GM12878 (cell line): ENCODE measurements at regions not wholly inside any gene's neighbourhood (a gene's known extent, or its start where the extent isn't known, plus 50 kb on each side); places are given as distances from the start of the nearest gene placed in this dataset.

ENCODE experiments used
- ATAC-seq: fragments of 200-7000 bp; cut with Tn5 transposase; 3 replicates; pipeline ENCODE4 v1.9.1; 2020; ENCODE audit warnings: mild to moderate bottlenecking, moderate library complexity
- BruUV-seq: library from RNA; stranded (reverse); fragments of 400-500 nt; replicated peaks from 2 replicates; lab custom pipeline; 2021; lab: Mats Ljungman, UMichigan
- CTCF ChIA-PET: fragments of 300-600 bp; sonication (Branson Sonifier 250); formaldehyde crosslinking; extraction: SDS; loops from one replicate; lab custom pipeline; 2021; ENCODE audit warnings: inconsistent platforms; lab: Yijun Ruan, JAX
- POLR2A ChIA-PET: fragments of 350-600 bp; formaldehyde crosslinking; extraction: SDS; loops from one replicate; lab custom pipeline; 2021; ENCODE audit warnings: inconsistent platforms; lab: Charles Lee
- RAD21 ChIA-PET: fragments of 300-600 bp; sonication (Branson Sonifier 250); formaldehyde crosslinking; loops from one replicate; lab custom pipeline; 2023; ENCODE audit warnings: antibody characterized with exemption; ENCODE audit not compliant: unreplicated experiment; lab: Charles Lee
- SMC1A ChIA-PET: fragments of 300-600 bp; sonication (Branson Sonifier 250); formaldehyde crosslinking; loops from one replicate; lab custom pipeline; 2023; ENCODE audit not compliant: unreplicated experiment, uncharacterized antibody; lab: Charles Lee
- DNase-seq: peaks from one replicate; pipeline ENCODE4 v3.0.0-alpha.2; 2011; ENCODE audit warnings: low read depth, low spot score
- FAIRE-seq: peaks from 3 replicates; lab custom pipeline; 2011; peaks lifted over from hg19 to GRCh38; lab: Jason Lieb, UNC
- H2AFZ ChIP-seq: 2 replicates; pipeline ENCODE4 v1.6.0; 2011; ENCODE audit warnings: low read depth, low read length, control low read depth; ENCODE audit not compliant: control insufficient read depth
- H3K27ac ChIP-seq: 2 replicates; pipeline ENCODE4 v1.5.1; 2011; ENCODE audit warnings: control low read depth; ENCODE audit not compliant: control insufficient read depth, insufficient read depth
- H3K27me3 ChIP-seq, 2 experiments: replicated peaks in 1 of 2; 2 replicates each; pipeline versions ENCODE4 v1.6.0 to v1.6.1; 2011; ENCODE audit warnings: low read length in 1 of 2; ENCODE audit not compliant: control insufficient read depth in 2 of 2, insufficient read depth in 2 of 2
- H3K36me3 ChIP-seq, 2 experiments: 2 replicates each; pipeline ENCODE4 v1.5.1; 2011; ENCODE audit warnings: low read length in 1 of 2; ENCODE audit not compliant: control insufficient read depth in 2 of 2, insufficient read depth in 2 of 2
- H3K4me1 ChIP-seq: 2 replicates; pipeline ENCODE4 v1.6.1; 2011; ENCODE audit warnings: mild to moderate bottlenecking, low read length, moderate library complexity, mixed read lengths; ENCODE audit not compliant: control insufficient read depth, insufficient read depth
- H3K4me2 ChIP-seq: 2 replicates; pipeline ENCODE4 v1.6.0; 2011; ENCODE audit warnings: control low read depth; ENCODE audit not compliant: control insufficient read depth, insufficient read depth
- H3K4me3 ChIP-seq: fragments of 200-600 bp; sonication (generic); 2 replicates; pipeline ENCODE4 v1.5.1; 2016
- H3K79me2 ChIP-seq: 2 replicates; pipeline ENCODE4 v1.6.0; 2011; ENCODE audit warnings: low read length; ENCODE audit not compliant: control insufficient read depth, insufficient read depth
- H3K9ac ChIP-seq: 2 replicates; pipeline ENCODE4 v1.8.0; 2011; ENCODE audit warnings: low read length, control low read depth, mixed read lengths; ENCODE audit not compliant: control insufficient read depth, insufficient read depth
- H3K9me3 ChIP-seq: replicated peaks from 3 replicates; pipeline ENCODE4 v1.5.1; 2011; ENCODE audit warnings: mild to moderate bottlenecking, low read length; ENCODE audit not compliant: control insufficient read depth, insufficient read depth
- H4K20me1 ChIP-seq: 2 replicates; pipeline ENCODE4 v1.6.0; 2011; ENCODE audit not compliant: control insufficient read depth, insufficient read depth
- BMI1 ChIP-seq: fragments of 450-650 bp; IDR thresholded peaks from 2 replicates; pipeline ENCODE4 v1.6.1; 2016; ENCODE audit warnings: mild to moderate bottlenecking, moderate library complexity, borderline replicate concordance
- CREB1 ChIP-seq: IDR thresholded peaks from 2 replicates; pipeline ENCODE4 v1.6.1; 2012; ENCODE audit warnings: low read depth, mild to moderate bottlenecking, inconsistent platforms
- EGR1 ChIP-seq, 2 experiments: IDR thresholded peaks; 1 replicate in 1 of 2; 2 replicates in 1 of 2; pipeline ENCODE4 v1.6.1; 2011 to 2012; ENCODE audit warnings: low read depth in 2 of 2, low read length in 2 of 2, borderline replicate concordance in 1 of 2, mild to moderate bottlenecking in 1 of 2, moderate library complexity in 1 of 2
- EP300 ChIP-seq, 2 experiments: fragments of 150-350 bp in 1 of 2; IDR thresholded peaks; 2 replicates each; pipeline ENCODE4 v1.6.1; 2011 to 2012; ENCODE audit warnings: low read depth in 2 of 2, low read length in 2 of 2, borderline replicate concordance in 1 of 2, improper control_type of control experiment in 1 of 2, inconsistent platforms in 1 of 2; ENCODE audit not compliant: control insufficient read depth in 1 of 2
- GABPA ChIP-seq: IDR thresholded peaks from 2 replicates; pipeline ENCODE4 v1.6.1; 2014; ENCODE audit warnings: antibody characterized with exemption, low read depth, mild to moderate bottlenecking, inconsistent platforms
- IKZF1 ChIP-seq: fragments of 450-650 bp; conservative IDR thresholded peaks from 2 replicates; pipeline ENCODE4 v1.6.1; 2017; ENCODE audit warnings: antibody characterized with exemption, mild to moderate bottlenecking
- JUND ChIP-seq: IDR thresholded peaks from 2 replicates; pipeline ENCODE4 v1.6.1; 2012; ENCODE audit warnings: low read depth, mild to moderate bottlenecking, low read length, improper control_type of control experiment, moderate library complexity
- MTA2 ChIP-seq: fragments of 450-650 bp; IDR thresholded peaks from 2 replicates; pipeline ENCODE4 v1.6.1; 2016; ENCODE audit warnings: low read depth, mild to moderate bottlenecking, moderate library complexity
- POU2F2 ChIP-seq: IDR thresholded peaks from 3 replicates; pipeline ENCODE4 v1.6.1; 2011; ENCODE audit warnings: low read depth, mild to moderate bottlenecking, low read length, borderline replicate concordance
- RAD21 ChIP-seq: IDR thresholded peaks from 2 replicates; pipeline ENCODE4 v1.6.1; 2011; ENCODE audit warnings: mild to moderate bottlenecking, low read depth, low read length, moderate library complexity; ENCODE audit not compliant: insufficient read depth
- RUNX3 ChIP-seq: IDR thresholded peaks from 2 replicates; pipeline ENCODE4 v1.6.1; 2012; ENCODE audit warnings: low read length, inconsistent platforms
- SMC3 ChIP-seq: IDR thresholded peaks from 2 replicates; pipeline ENCODE4 v1.6.1; 2011; ENCODE audit warnings: low read length, improper control_type of control experiment, borderline replicate concordance
- TARDBP ChIP-seq: IDR thresholded peaks from 2 replicates; pipeline ENCODE4 v1.6.1; 2016; ENCODE audit warnings: borderline replicate concordance
- ZZZ3 ChIP-seq: IDR thresholded peaks from 2 replicates; pipeline ENCODE4 v1.6.1; 2011; ENCODE audit warnings: low read depth; ENCODE audit not compliant: control insufficient read depth, insufficient read length
- WGBS: methylation state at CpG from one replicate; pipeline ENCODE4 v1.1.6; 2016; ENCODE audit warnings: low lambda C conversion rate; ENCODE audit not compliant: insufficient replicate concordance, insufficient coverage; ENCODE audit errors: missing lambda C conversion rate; 5-methylcytosine and 5-hydroxymethylcytosine counted together
- in situ Hi-C: fragments of 300-500 bp; cut with MboI; formaldehyde crosslinking; loops from 9 replicates; pipeline ENCODE4 v1.14.3; 2018; ENCODE audit warnings: mixed read lengths
- intact Hi-C: fragments of 100-400 bp; cut with micrococcal nuclease; formaldehyde crosslinking; loops from one replicate; pipeline ENCODE4 v1.14.2; 2022; ENCODE audit not compliant: unreplicated experiment
- TF ChIP-seq, protein P1 (sequence below): IDR thresholded peaks from 2 replicates; pipeline ENCODE4 v1.6.1; 2011; ENCODE audit warnings: borderline replicate concordance, low read depth, mild to moderate bottlenecking, moderate library complexity, mixed read lengths, low read length; ENCODE audit not compliant: insufficient read depth; ENCODE audit errors: extremely low read length
- TF ChIP-seq, protein P2 (sequence below): fragments of 450-650 bp; IDR thresholded peaks from 2 replicates; pipeline ENCODE4 v1.6.1; 2017; ENCODE audit warnings: mild to moderate bottlenecking
- TF ChIP-seq, protein P3 (sequence below), 3 experiments: IDR thresholded peaks in 2 of 3; conservative IDR thresholded peaks in 1 of 3; 2 replicates each; pipeline ENCODE4 v1.5.1; 2011; ENCODE audit warnings: low read depth in 3 of 3, low read length in 3 of 3, mild to moderate bottlenecking in 3 of 3, control low read depth in 2 of 3, moderate library complexity in 2 of 3, inconsistent platforms in 1 of 3, mixed read lengths in 1 of 3; ENCODE audit not compliant: control insufficient read depth in 2 of 3, insufficient read depth in 1 of 3; ENCODE audit errors: extremely low read depth in 1 of 3
- TF ChIP-seq, protein P4 (sequence below): IDR thresholded peaks from 2 replicates; pipeline ENCODE4 v1.6.1; 2011; ENCODE audit warnings: low read depth, mild to moderate bottlenecking, low read length, moderate library complexity, borderline replicate concordance; ENCODE audit errors: extremely low read depth

DNA sequence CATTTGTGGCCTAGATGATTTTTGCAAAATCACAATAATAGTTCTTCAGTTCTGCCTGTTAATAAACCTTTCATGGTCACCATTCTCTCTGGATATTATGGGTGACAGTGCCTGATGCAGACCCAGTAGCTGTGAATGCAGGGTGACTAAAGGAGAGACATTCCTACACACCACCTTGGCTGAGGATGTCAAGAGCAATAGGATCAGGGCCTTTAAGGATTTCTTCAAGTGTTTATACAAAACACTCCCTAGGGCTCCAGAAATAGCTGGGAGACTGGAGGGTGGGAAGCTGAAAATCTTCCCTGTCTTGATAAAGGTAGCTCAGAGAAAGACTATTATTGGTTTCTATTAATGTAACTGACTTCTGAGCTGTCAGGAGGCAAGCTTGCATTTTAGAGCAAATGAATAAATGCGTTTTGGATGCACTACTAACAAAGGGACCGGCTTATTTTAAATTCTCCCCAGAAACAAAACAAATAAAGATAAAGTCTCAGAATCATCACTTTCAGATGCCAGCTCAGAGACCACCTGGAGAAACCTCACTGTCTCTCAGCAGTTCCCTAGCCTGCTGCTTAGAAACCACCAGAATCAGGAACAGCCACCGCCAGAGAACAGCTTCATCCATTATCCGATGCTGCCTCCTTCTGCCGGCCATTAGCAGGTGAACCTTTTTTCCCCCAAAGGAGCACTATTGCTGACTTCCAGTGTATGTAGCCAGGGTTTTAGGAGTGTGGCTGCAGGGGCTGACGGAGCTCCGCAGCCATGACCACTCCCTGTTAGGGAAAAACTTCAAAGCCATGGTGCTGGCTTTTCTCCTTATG, 171.4 kb upstream of the DYNLRB2 start:
- Histone ChIP-seq H3K27me3 (no peaks in the 10 kb centered on the region), H3K4me2 (no peak overlapping the region), H3K27ac (no peak overlapping the region), H3K9me3 (no peaks in the 10 kb centered on the region), H2AFZ (no peak overlapping the region), H3K4me3 (no peak overlapping the region), H3K4me1 (no peaks in the 10 kb centered on the region), H3K79me2 (no peaks in the 10 kb centered on the region), H4K20me1 (no peaks in the 10 kb centered on the region), H3K36me3 (no peaks in the 10 kb centered on the region), H3K9ac (no peak overlapping the region)
- no peak for DNase-seq
- POLR2A ChIA-PET: no interaction called here
- SMC1A ChIA-PET: interaction anchor here (1.6 kb wide), 1 partner anchor 370 kb away, joined by 3 read pairs; no protein-coding TSS in a partner anchor
- in situ Hi-C loops (no loop called here), intact Hi-C loops (no loop called here)
- BruUV-seq: no TSS peak
- FAIRE-seq: no peak
- RAD21 ChIA-PET: no interaction called here
- 30% methylated on average over 6 of the region's 7 CpGs for WGBS
- CTCF ChIA-PET: interaction anchor here (0.6 to 1.5 kb wide), 3 partner anchors 15 to 1407 kb away, joined by 3 read pairs; no protein-coding TSS in a partner anchor
- ATAC-seq: no peak; the same call in 2 of the 3 replicates
- TF ChIP-seq RAD21 (peak; percentile 45), JUND (no peak), EP300 (IDR thresholded peaks at IDR 0.05; ENCODE audit: borderline replicate concordance in 1 of 2, control insufficient read depth in 1 of 2, low read depth in 2 of 2, low read length in 2 of 2) (no peak), RUNX3 (no peak), ZZZ3 (no peak), SMC3 (peak; percentile 41; the same call in 1 of the 2 replicates), POU2F2 (no peak), EGR1 (IDR thresholded peaks at IDR 0.05; ENCODE audit: borderline replicate concordance in 1 of 2, low read depth in 2 of 2, low read length in 2 of 2) (no peak), BMI1 (no peak), IKZF1 (no peak), TARDBP (no peak), MTA2 (no peak), GABPA (no peak), CREB1 (no peak)
- TF ChIP-seq, protein P1, sequence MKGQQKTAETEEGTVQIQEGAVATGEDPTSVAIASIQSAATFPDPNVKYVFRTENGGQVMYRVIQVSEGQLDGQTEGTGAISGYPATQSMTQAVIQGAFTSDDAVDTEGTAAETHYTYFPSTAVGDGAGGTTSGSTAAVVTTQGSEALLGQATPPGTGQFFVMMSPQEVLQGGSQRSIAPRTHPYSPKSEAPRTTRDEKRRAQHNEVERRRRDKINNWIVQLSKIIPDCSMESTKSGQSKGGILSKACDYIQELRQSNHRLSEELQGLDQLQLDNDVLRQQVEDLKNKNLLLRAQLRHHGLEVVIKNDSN: no peak
- TF ChIP-seq, protein P2, sequence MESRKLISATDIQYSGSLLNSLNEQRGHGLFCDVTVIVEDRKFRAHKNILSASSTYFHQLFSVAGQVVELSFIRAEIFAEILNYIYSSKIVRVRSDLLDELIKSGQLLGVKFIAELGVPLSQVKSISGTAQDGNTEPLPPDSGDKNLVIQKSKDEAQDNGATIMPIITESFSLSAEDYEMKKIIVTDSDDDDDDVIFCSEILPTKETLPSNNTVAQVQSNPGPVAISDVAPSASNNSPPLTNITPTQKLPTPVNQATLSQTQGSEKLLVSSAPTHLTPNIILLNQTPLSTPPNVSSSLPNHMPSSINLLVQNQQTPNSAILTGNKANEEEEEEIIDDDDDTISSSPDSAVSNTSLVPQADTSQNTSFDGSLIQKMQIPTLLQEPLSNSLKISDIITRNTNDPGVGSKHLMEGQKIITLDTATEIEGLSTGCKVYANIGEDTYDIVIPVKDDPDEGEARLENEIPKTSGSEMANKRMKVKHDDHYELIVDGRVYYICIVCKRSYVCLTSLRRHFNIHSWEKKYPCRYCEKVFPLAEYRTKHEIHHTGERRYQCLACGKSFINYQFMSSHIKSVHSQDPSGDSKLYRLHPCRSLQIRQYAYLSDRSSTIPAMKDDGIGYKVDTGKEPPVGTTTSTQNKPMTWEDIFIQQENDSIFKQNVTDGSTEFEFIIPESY: no peak
- TF ChIP-seq, protein P3, sequence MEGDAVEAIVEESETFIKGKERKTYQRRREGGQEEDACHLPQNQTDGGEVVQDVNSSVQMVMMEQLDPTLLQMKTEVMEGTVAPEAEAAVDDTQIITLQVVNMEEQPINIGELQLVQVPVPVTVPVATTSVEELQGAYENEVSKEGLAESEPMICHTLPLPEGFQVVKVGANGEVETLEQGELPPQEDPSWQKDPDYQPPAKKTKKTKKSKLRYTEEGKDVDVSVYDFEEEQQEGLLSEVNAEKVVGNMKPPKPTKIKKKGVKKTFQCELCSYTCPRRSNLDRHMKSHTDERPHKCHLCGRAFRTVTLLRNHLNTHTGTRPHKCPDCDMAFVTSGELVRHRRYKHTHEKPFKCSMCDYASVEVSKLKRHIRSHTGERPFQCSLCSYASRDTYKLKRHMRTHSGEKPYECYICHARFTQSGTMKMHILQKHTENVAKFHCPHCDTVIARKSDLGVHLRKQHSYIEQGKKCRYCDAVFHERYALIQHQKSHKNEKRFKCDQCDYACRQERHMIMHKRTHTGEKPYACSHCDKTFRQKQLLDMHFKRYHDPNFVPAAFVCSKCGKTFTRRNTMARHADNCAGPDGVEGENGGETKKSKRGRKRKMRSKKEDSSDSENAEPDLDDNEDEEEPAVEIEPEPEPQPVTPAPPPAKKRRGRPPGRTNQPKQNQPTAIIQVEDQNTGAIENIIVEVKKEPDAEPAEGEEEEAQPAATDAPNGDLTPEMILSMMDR (IDR thresholded peaks at IDR 0.05 in 2 of 3, conservative IDR thresholded peaks at IDR 0.05 in 1 of 3; ENCODE audit: control insufficient read depth in 2 of 3, extremely low read depth in 1 of 3, insufficient read depth in 1 of 3, low read depth in 3 of 3, low read length in 3 of 3): peak; percentile 10 to 59 (median 18); a peak in 4 of 6 replicates
- TF ChIP-seq, protein P4, sequence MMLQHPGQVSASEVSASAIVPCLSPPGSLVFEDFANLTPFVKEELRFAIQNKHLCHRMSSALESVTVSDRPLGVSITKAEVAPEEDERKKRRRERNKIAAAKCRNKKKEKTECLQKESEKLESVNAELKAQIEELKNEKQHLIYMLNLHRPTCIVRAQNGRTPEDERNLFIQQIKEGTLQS: no peak
